ENCODE measurements at regions not wholly inside any gene's neighbourhood (a gene's known extent, or its start where the extent isn't known, plus 50 kb on each side); places are given as distances from the start of the nearest gene placed in this dataset.

DNA sequence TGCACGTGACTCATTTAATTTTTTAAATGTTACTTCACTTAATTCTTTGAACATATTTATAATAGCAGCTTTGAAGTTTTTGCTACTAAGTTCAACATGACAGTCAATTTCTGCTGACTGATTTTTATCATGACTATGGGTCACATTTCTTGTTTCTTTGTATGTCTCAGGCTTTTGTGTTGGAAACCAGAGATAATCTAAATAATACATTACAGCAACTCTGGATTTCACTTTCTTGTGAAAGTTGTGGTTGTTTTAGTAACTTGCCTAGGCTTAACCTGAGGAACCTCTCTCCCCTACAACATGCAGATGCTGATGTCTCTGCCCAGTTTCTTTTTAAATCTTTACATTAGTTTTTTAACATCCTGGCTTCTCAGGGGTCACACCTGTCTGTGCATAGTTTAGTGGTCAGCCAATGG lies 180.8 kb downstream of the CCDC71L start:
- DNase-seq, result no peak

DNA sequence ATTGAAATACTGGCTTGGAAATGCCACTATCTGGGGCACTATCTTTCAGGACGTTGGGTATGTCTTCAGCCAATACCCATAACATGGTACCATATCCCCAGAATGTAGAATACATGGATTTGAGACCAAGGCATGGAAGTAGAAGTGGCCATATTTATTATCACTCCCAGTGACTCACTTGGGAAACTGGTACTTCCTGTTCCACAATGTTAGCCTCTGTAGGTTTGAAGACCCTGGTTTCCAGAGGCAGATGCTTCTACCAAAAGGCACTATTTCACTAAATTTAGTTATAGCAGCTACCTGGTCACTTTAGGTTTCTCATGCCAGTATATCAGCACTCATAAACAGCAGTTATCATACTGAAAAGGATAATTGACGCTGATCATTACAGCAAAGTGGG lies 184.2 kb downstream of the CCDC71L start:
- no peak for DNase-seq

DNA sequence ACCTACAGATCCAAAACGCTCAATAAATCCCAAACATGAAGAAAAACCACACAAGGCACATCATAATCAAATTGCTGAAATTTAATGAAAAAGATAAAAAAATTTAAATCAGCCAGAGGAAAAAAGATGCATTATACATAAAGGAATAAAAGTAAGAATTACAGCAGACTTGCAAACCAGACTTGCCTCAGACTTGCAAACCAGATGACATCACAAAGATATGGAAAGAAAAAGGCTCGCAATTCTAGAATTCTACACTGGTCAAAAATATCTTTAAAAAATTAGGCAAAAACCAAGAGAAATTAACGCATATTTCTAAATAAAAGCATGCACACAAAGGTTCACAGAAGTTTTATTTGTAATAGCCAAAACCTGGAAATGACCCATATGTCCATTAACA lies 188.0 kb upstream of the NAMPT start:
- no peak for DNase-seq

DNA sequence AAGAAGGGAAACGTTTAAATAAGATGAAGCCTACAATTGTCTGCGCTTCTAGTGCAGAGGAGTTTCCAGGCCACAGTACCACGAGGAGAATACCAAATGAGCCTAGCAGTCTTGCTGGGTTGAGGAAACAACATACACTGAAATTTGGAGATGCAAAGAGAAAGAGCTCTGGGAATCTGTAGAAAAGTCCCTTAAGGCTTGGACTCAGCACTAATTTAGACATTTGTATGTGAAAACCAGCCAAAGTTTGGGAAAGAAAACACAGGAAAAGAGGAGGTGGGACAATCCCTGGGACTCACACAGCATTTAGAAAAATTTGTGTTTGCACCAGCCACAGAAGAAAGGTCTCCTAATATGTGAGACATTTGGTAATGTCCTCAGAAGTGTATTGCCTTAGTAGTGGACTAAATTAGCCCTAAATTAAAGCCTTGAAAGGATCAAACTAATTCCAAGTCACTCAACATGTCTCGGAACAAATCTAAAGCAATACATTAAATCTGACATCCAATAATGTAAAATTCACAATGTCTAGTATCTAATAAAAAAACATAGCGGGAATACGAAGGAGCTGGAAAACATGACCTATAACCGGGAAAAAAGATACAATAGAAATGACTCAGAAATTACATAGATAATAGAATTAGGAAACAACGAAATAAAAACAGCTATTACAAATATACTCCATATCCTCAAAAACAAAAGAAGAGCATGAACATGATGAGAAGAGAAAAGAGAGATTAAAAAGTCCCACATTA lies 187.1 kb upstream of the NAMPT start:
- DNase-seq, result no peak

DNA sequence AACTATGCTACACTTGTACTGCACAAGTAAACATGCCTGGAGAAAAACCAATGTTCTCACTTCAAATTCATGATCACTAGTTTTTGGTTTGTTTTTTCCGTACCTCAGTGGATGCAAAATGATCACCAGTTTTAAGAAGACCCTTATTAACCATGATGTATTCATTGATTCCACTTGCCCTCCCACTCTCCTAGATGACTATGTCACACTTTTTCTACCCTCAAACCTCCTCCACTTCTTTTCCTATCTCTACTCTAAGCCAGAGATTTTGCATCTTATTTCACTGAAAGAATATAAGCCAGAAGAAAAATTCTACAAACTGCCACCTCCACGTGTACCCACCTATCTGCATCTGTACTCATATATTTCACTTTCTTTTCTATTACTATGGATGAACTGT lies 186.2 kb upstream of the NAMPT start:
- no peak for DNase-seq

DNA sequence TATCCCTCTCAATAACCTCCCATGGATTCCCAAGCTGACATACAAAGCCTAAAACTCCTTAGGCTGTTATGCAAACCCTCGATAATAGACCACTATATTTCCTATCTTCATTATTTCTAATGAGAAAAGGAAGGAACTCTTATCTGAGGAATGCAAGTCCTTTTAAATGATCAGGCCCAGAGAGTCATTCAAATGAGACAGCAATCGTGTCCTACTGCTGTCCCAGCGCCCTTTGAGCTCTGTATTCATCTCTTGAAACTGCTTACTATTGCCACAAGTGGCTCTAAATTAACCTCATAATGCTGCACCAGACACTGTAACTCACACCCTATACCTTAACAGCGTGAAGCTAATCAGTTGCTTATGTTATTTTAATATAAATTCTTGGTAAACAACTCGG lies 182.1 kb upstream of the NAMPT start:
- no peak for DNase-seq

DNA sequence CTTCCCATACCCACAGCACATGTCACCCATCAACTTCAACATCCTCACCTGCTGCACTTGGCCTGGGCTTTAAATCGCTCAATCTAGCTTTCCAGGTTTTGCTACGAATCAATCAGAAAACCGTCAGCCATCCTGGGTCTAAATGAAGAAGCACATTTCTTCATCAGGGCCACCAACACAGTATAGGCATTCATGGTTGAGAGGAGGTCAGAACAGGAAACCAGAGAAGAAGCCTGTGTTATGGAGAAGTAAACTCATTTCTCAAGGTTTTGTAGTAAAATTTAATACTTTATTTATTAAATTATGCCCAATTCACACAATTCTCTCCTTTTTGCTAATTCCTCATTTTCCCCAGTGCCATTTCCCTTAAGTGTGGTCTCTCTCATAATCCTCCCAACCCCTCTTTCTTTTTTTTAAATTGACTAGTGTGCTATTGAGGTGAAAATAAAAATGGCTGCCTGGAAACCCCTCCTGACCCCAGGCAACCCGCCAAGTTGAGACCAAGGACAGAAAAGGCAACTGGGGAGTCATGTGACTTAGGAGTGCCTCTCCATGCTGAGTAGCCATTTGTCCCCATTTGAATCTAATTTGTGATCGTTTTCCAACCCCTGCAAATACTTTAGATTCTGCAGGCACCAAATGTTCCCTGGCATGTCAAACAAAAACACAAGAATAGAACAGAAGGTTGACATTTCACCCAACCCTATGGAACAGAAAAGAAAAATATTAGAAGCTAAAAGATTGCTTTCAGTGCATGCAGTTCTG lies 181.1 kb upstream of the NAMPT start:
- DNase-seq, result no peak

DNA sequence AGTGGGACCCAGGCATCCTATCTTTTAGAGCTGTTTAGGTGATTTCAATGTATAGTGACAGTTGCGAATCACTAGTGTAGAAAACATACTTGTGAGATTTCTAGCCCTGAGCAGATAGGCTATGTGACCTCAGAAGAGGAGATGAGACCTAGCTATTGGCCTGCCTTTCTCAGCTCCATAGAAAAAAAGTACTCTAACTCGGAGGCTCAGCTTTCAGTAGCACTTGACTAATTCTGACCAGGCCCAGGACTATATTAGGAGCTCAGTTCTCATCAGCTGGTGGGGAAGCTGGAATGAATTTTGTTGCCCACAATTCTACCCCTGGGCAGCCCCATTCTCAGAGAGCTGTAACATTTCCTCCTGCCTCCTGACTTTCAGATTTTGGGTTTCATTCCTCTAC lies 179.9 kb upstream of the NAMPT start:
- DNase-seq, result no peak

DNA sequence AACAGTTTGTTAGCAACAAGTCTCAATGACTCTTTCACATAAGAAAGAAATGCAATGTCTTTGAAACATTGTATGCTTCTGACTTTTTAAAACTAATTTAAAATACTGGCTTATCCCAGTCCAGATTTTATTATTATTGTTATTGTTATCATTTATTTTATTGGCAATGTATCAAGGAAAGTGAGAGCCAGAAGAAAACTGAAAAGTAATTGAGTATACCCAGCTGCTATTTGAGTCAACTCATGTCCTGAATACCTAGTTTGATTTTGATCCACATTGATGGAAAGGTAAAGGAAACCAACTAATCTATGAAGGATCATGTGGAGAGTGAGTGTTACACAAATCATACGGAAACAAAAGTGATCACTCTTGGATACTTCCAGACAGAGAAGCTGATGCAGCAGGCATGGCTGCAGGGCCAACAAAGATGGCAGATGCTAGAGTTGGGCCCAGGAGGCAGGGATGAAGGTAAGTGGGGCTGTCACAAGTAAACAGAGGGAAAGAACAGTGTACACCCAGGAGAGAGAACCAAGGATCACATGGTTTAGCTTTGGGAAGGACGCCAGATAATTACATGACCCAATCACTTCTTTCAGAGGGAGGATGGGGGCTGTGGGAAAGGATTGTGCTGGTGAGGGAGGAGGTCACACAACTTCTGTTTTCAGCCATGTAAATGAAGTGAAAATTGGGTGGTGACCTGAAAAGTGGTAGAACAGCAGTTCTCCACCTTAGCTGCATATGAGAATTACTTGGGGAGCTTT lies 179.2 kb upstream of the NAMPT start:
- no peak for DNase-seq

DNA sequence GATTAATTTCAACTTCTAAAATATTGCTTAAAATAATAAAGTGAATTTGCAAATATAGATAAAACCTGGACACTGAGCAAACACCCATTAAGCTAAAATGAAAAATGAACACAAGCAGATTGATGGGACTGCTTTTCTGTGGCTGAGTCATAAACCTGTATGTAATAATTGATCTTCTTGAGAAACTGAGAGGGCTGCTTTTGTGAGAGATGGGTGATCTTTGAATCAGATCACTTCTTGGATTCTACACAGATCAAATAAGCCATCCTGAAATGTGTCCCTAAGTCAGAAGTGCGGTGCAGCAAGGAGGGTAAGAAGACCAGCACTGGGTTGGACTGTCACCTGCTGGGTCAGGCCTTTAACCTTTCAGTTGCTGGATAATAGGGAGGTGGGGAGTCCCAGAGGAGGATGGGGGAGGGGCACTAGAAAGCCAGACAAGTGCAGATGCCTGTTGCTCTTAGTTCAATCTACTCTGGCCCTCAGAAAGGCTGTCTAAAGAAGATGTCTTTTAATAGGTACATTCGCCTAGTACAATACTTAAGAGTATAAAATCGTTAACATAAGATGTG lies 178.2 kb upstream of the NAMPT start:
- no peak for DNase-seq

DNA sequence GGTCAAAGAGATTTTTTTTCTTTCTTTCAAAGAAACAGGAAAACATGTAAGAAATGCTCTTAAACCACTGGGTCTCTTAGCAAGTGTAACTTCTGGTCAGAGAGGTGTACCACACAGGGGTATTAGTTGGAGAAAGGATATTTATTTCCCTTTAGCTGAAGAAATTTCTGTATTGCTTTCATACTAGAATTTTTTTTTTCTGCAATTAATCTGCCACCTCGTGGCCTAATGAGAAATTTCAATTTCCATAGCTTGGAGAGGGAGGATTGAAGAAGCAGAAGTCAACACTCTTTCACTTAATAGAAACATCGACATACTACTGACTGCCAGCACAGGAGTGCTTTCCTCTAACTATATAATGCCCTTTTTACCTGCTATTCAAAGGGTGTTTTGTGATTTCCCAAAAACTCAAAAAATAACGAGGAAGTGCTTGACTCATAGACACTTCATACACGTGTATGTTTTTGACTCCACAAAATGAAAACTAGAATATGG lies 177.6 kb upstream of the NAMPT start:
- DNase-seq, result peak in 1 of 2 donors; percentile 24

DNA sequence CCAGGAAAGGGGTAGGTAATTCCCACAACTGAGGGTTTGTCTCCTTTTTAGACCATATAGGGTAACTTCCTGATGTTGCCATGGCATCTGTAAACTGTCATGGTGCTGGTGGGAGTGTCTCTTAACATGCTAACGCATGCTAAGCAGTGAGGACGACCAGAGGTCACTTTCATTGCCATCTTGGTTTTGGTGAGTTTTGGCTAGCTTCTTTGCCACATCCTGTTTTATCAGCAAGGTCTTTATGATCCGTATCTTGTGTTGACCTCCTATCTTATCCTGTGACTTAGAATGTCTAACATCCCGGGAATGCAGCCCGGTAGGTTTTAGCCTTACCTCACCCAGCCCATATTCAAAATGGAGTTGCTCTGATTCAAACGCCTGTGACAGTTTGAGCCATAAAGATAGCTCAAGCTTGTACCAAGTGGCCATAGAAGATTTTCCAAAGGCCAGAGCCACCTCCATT lies 176.0 kb upstream of the NAMPT start:
- no peak for DNase-seq

DNA sequence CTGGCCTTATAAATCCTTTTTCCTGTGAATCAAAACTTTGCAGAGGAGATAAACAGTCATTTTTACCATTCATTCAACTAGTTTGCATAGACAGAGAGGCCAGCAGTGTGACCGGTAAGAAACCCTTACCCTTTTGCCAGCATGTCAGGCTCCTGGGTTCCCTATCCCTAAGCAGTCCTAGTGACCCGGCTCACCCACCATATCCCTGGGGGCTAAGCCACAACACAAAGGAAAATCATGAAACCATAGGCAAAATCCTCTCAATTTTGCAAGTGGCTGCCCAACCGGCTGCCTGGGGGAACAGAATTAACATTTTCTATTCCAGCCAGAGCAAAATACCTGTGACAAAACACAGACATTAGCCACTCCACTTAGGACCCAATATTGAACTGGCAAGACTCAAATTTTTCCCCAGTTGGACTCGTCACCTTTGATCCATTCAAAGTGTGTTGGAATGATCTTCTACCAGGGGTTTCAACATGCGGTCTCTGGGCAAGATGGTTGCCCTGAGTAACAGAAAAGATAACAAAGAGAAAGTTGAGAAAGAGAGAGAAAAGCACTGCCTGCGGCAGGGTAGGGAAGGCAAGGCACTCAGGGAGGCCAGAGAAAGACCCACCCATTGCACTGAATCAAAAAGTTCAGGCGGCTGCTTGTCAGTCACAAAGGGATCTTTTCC lies 174.8 kb upstream of the NAMPT start:
- no peak for DNase-seq

DNA sequence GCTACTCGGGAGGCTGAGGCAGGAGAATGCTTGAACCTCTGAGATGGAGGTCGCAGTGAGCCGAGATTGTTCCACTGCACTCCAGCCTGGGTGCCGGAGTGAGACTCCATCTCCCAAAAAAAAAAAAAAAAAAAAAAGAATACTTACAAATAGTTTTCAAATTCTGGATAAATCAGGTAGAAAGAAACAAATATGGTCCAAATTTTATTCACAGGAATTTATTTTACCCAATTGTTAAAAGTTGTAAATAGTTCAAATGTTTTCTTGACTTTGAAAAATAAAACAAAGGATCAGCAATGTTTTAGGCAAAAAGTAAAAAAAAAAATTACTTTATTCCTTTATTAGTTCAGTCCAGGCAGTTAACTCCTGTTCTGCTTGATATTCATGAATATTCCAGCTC lies 172.9 kb upstream of the NAMPT start:
- no peak for DNase-seq

DNA sequence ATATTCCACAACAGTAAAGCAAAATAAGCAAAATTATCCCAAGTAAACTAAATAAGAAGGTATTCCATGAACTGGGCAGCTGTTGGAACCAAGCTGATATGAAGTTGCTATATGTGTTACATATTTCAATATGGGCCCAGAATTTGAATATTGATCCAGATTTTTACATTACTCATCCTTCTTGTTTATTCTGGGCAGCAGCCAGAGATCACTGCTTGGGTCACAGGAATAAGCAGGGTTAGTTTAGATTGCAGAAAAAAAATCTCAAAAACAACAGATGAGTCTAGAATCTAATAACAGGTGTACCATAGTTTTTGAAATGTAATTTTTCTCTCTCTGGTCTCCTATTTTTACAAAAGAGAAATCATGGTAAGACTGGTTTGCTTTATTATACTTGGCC lies 171.5 kb upstream of the NAMPT start:
- DNase-seq, result no peak

DNA sequence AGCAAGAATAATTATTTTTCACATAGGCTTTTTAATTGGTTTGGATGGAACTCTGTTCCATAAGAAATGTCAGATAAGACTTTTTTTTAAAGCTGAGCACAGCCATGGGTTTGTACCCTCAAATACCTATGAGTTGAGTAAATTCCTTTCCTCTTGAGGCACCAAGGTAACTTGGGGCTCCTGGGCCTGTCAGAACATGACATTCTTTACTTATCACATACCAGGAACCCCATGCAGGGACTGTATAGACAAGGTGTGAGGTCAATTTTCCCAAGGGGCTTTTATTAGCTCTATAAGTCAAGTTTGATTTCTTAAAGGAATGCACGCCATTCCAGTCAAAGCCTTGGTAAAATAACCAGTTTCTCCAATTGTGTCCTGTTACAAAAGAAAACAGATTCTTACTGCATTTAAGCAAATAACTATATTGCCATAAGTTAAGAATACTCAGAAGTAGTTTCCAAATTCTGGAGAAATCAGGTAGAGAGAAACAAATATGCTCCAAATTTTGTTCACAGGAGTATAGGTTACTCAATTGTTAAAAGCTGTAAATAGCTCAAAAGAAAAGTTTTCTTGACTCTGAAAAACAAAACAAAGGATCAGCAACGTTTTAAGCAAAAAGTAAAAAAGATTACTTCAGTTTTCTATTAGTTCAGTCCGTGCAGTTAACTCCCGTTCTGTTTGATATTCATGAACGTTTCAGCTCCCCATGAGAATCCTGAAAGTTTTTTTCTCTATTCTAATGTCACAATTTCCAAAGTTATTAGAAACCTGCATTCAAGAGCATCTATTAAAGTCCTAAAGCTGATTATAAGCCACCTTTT lies 167.5 kb upstream of the NAMPT start:
- DNase-seq, result no peak

DNA sequence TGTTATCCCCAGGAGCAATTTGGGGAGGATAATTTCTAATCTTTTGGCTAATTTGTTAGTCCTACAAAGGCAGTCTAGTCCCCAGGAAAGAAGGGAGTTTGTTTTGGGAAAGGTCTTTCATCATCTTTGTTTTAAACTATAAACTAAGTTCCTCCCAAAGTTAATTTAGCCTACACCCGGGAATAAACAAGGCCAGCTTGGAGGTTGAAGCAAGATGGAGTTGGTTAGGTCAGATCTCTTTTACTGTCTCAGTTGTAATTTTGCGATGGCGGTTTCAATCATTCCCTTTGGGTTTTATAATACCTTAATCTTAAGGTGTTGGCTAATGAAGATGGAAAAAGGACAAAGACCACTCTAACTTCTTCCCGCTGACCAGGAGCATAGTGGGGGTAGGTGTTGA lies 166.4 kb upstream of the NAMPT start:
- no peak for DNase-seq

DNA sequence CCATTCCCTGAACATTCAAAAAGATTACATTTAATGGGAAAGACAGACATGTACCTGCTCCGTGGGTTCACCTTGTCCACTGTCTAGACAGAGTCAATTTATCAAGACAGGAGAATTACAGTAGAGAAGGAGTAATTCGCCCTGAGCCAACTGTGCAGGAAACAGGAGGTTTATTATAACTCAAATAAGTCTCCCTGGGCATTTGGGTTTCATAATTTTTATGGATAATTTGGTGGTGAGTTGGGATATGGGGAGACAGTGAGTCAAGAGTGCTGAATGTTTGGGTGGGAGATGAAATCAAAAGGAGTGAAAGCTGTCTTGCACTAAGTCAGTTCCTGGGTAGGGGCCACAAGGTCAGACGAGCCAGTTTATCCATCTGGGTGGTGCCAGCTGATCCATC lies 165.9 kb upstream of the NAMPT start:
- no peak for DNase-seq

DNA sequence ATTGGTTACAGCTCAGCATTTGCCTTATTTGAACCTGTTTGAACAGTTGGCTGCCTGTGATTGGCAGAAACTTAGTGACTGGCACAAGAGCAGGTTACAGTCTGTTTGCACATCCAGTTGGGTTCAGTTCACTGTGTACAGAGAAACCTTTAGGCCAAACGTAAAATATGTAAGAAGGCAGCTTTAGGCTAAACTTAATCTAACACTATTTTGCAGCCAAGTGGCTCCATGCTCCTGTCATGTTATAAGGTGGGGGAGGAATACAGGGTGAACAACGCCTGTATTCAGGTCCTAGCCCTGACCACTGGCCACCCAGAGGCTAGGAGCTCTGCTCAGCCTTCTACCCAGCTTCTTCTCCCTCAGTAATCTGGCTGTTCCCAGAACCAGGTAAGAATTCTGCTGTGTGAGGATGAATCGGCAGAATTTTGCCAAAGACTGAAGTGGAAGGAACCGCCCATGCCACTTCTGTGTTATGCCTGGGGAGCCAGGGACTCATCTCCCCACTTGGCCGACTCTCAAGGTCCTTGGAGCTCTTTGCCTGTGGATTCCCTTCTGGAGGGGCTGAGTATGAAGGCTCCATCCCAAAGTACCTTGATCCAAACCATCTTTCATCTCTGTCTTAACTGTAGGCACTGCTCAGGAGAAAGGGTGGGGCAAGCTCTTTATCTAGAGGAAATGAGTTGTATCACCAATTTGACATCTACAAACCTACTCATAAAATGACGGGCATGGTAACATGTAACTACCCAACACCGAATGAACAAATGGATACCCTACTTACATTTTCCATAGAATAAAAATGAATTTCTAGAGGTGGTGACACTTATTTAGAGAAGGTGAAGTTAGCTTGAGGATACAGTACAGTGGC lies 164.4 kb upstream of the NAMPT start:
- no peak for DNase-seq

DNA sequence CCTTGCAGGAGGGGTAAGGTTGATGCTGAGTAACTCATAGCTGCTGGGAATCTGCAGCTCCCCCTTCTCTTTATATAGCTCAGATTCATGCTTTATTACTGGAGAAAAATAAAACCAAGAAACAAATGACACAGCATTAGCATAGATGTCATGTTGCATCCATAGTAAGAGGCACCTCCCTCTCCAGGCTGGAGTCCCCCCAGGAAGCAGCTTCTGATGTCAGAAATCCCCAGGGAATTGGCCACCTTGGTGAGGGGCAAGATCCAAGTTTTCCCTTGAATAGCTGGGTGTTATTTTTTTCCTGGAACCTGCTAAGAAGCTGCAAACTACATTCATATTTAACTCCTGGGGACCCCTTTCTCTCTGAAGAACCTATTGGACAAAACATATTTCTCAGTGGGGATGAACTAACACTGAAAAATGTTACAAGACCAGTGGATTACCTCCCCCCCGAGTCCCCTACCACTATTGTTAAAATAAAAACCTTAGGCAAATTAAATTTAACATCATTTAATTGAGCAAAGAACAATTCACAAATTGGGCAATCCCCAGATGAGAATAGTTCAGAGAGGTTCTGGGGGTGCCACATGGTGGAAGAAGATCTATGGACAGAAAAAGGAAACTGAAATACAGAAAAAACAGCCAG lies 163.7 kb upstream of the NAMPT start:
- DNase-seq, result no peak
